Natural killer cell (primary cell): ENCODE measurements at regions not wholly inside any gene's neighbourhood (a gene's known extent, or its start where the extent isn't known, plus 50 kb on each side); places are given as distances from the start of the nearest gene placed in this dataset.

Experiments used
- ATAC-seq, 3 donors: fragments of 150-1000 bp in 2 of 3; fragments of 200-7000 bp in 1 of 3; cut with Tn5 transposase; 1 replicate in 1 of 3; 2 replicates in 2 of 3; pipeline ENCODE4 v1.10.0; 2021; ENCODE audit warnings: mild to moderate bottlenecking in 2 of 3, moderate library complexity in 2 of 3
- DNase-seq, 2 donors: peaks; one replicate each; pipeline versions ENCODE4 v3.0.0 to v3.0.0-alpha.2; 2013 to 2021; ENCODE audit warnings: mixed read lengths in 1 of 2
- H3K27ac ChIP-seq: one replicate; pipeline ENCODE4 v1.5.1; 2013; ENCODE audit warnings: mild to moderate bottlenecking, low read length
- H3K27me3 ChIP-seq: one replicate; pipeline ENCODE4 v1.6.1; 2013; ENCODE audit warnings: low read length; ENCODE audit not compliant: control insufficient read depth, insufficient read depth
- H3K36me3 ChIP-seq: one replicate; pipeline ENCODE4 v1.6.1; 2013; ENCODE audit warnings: low read length; ENCODE audit not compliant: control insufficient read depth, insufficient read depth
- H3K4me1 ChIP-seq: one replicate; pipeline ENCODE4 v1.6.1; 2013; ENCODE audit warnings: low read length; ENCODE audit not compliant: control insufficient read depth, insufficient read depth
- H3K4me3 ChIP-seq: one replicate; pipeline ENCODE4 v1.5.1; 2013; ENCODE audit warnings: low read length
- H3K9me3 ChIP-seq: one replicate; pipeline ENCODE4 v1.6.1; 2013; ENCODE audit warnings: low read length; ENCODE audit not compliant: control insufficient read depth, insufficient read depth
- H3K27ac Mint-ChIP-seq, 2 donors: one replicate each; pipeline ENCODE4 v1.8.0; 2022; ENCODE audit warnings: mild to moderate bottlenecking in 2 of 2, mixed read lengths in 2 of 2, moderate library complexity in 1 of 2
- H3K27me3 Mint-ChIP-seq, 2 donors: one replicate each; pipeline ENCODE4 v1.8.0; 2022; ENCODE audit warnings: low read depth in 2 of 2, mixed read lengths in 2 of 2
- H3K36me3 Mint-ChIP-seq: one replicate; pipeline ENCODE4 v1.8.0; 2022; ENCODE audit warnings: mixed read lengths
- H3K4me1 Mint-ChIP-seq, 2 donors: one replicate each; pipeline ENCODE4 v1.8.0; 2022; ENCODE audit warnings: mixed read lengths in 2 of 2
- H3K4me3 Mint-ChIP-seq: one replicate; pipeline ENCODE4 v1.8.0; 2022; ENCODE audit warnings: mild to moderate bottlenecking, moderate library complexity, mixed read lengths
- H3K9me3 Mint-ChIP-seq, 2 donors: one replicate each; pipeline ENCODE4 v1.8.0; 2022; ENCODE audit warnings: mixed read lengths in 2 of 2
- WGBS: methylation state at CpG from one replicate; pipeline ENCODE4 v1.1.7; 2013; ENCODE audit warnings: missing lambda C conversion rate; ENCODE audit not compliant: insufficient coverage; 5-methylcytosine and 5-hydroxymethylcytosine counted together
- intact Hi-C: fragments of 100-400 bp; cut with micrococcal nuclease; formaldehyde crosslinking; loops from one replicate; pipeline ENCODE4 v1.14.2; 2022
- TF ChIP-seq, protein P1 (sequence below): fragments of 200-600 bp; IDR thresholded peaks from one replicate; pipeline ENCODE4 v1.8.0; 2022; ENCODE audit warnings: antibody characterized with exemption

GRCh38 chr18:68256418-68257067 lies 458.4 kb downstream of the TMX3 start:
- H3K9me3 Mint-ChIP-seq, result peaks cover 2 to 5% of the 10 kb centered on the region in 2 donors
- Histone ChIP-seq H3K27me3 (no peaks in the 10 kb centered on the region), H3K36me3 (no peaks in the 10 kb centered on the region), H3K27ac (no peak overlapping the region), H3K4me1 (no peaks in the 10 kb centered on the region), H3K4me3 (no peak overlapping the region), H3K9me3 (no peaks in the 10 kb centered on the region)
- H3K27ac Mint-ChIP-seq, result no peak overlapping the region
- TF ChIP-seq, protein P1, sequence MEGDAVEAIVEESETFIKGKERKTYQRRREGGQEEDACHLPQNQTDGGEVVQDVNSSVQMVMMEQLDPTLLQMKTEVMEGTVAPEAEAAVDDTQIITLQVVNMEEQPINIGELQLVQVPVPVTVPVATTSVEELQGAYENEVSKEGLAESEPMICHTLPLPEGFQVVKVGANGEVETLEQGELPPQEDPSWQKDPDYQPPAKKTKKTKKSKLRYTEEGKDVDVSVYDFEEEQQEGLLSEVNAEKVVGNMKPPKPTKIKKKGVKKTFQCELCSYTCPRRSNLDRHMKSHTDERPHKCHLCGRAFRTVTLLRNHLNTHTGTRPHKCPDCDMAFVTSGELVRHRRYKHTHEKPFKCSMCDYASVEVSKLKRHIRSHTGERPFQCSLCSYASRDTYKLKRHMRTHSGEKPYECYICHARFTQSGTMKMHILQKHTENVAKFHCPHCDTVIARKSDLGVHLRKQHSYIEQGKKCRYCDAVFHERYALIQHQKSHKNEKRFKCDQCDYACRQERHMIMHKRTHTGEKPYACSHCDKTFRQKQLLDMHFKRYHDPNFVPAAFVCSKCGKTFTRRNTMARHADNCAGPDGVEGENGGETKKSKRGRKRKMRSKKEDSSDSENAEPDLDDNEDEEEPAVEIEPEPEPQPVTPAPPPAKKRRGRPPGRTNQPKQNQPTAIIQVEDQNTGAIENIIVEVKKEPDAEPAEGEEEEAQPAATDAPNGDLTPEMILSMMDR, result no peak
- no peak overlapping the region for H3K4me3 Mint-ChIP-seq
- DNase-seq (no peak), ATAC-seq (no peak)
- intact Hi-C loops, result no loop called here
- 100% methylated on average over 1 of the region's 3 CpGs for WGBS
- no peaks in the 10 kb centered on the region for H3K4me1 Mint-ChIP-seq
- no peaks in the 10 kb centered on the region for H3K36me3 Mint-ChIP-seq
- H3K27me3 Mint-ChIP-seq, result no peaks in the 10 kb centered on the region

- Mint-ChIP-seq H3K27ac (no peak overlapping the region), H3K4me1 (no peaks in the 10 kb centered on the region), H3K4me3 (no peak overlapping the region), H3K27me3 (no peaks in the 10 kb centered on the region), H3K36me3 (no peaks in the 10 kb centered on the region), H3K9me3 (peaks cover 8 to 18% of the 10 kb centered on the region in 2 donors)
- DNase-seq (no peak), ATAC-seq (no peak)
- Histone ChIP-seq H3K4me3 (no peak overlapping the region), H3K36me3 (no peaks in the 10 kb centered on the region), H3K27ac (no peak overlapping the region), H3K27me3 (no peaks in the 10 kb centered on the region), H3K4me1 (no peaks in the 10 kb centered on the region), H3K9me3 (no peaks in the 10 kb centered on the region)
- WGBS, result 100% methylated on average over 2 of the region's 2 CpGs
- intact Hi-C loops, result no loop called here
- TF ChIP-seq, protein P1, result no peak
Observed at GRCh38 chr18:68244786-68245185, 470.1 kb downstream of the TMX3 start.

DNA sequence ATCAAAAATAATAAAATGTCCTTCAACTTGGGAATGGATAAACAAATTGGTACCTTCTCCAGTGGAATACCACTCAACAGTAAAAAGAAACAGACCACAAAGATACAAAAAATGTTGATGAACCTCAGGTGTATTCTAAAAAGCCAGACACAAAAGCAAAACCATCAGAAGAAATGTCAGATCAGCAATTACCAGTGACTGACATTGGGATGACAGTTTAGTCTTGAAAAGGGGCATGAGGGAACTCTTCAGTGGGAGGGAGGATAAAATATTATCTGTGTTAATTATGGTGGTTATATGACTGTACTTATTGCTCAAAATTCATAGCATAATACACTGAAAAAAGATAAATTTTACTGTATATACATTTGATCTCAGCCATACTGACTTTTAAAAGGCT lies 473.0 kb downstream of the TMX3 start:
- Mint-ChIP-seq H3K4me1 (no peaks in the 10 kb centered on the region), H3K9me3 (peaks cover 4 to 17% of the 10 kb centered on the region in 2 donors), H3K4me3 (no peak overlapping the region), H3K36me3 (no peaks in the 10 kb centered on the region), H3K27ac (no peak overlapping the region), H3K27me3 (no peaks in the 10 kb centered on the region)
- Histone ChIP-seq H3K9me3 (no peaks in the 10 kb centered on the region), H3K36me3 (no peaks in the 10 kb centered on the region), H3K4me1 (no peaks in the 10 kb centered on the region), H3K27me3 (no peaks in the 10 kb centered on the region), H3K27ac (no peak overlapping the region), H3K4me3 (no peak overlapping the region)
- no peak for DNase-seq
- TF ChIP-seq, protein P1, result no peak
- intact Hi-C loops, result no loop called here
- no peak for ATAC-seq

DNA sequence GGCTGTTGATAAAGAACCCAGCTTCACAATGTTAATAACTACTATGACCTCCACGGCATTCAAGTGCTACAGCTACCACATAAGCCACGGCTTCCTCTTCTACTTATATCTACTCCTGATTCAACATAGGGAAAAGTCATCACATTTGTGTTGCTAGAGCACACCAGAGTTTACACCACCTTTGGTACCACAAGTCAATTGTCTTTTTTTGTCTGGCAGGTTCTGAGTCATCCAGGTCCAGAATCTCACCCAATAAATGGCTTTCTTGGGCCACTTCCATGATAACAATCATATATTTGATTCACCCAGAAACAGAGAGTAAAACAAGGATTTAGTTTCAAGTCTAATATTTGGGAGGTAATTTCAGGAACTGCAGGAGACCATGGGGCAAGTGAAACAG lies 480.2 kb downstream of the TMX3 start:
- Mint-ChIP-seq H3K4me3 (no peak overlapping the region), H3K36me3 (peaks cover 8% of the 10 kb centered on the region), H3K4me1 (no peaks in the 10 kb centered on the region), H3K27ac (no peak overlapping the region), H3K27me3 (no peaks in the 10 kb centered on the region), H3K9me3 (peaks cover 4 to 21% of the 10 kb centered on the region in 2 donors)
- no peaks in the 10 kb centered on the region for H3K36me3 ChIP-seq
- ATAC-seq (no peak), DNase-seq (no peak)
- H3K27me3 ChIP-seq, result no peaks in the 10 kb centered on the region
- no peaks in the 10 kb centered on the region for H3K4me1 ChIP-seq
- WGBS, result 19% methylated on average over 2 of the region's 2 CpGs
- H3K9me3 ChIP-seq, result peaks cover 7% of the 10 kb centered on the region
- TF ChIP-seq, protein P1, result no peak
- H3K27ac ChIP-seq, result no peak overlapping the region
- no peak overlapping the region for H3K4me3 ChIP-seq
- intact Hi-C loops, result no loop called here
